Glomerular endothelial cell (primary cell): ENCODE measurements at regions not wholly inside any gene's neighbourhood (a gene's known extent, or its start where the extent isn't known, plus 50 kb on each side); places are given as distances from the start of the nearest gene placed in this dataset.

Experiments used
- DNase-seq: peaks from one replicate; pipeline ENCODE4 v3.0.0-alpha.2; 2011; ENCODE audit warnings: low read depth, low spot score; ENCODE audit errors: extremely low read depth

GRCh38 chr7:136051203-136051928 lies 74.2 kb upstream of the MTPN start:
- DNase-seq = no peak

DNA sequence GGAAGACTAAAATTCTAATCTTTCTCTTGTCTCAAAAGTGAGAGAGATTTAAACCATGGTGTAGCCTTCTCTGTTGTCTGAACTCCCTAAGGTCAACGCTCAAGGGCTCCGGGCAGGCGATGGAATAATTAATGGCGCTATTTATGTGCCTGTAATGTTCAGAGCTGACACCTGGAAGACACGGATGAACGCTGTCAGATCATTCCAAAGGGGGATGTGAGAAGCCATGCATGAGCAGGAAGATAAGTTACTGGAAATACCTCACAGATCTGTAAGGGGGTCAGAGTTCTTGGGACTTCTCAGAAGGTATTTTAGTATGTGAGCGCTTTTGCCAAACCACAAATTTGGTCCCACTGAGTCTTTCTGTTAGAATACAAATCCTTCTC lies 73.3 kb upstream of the MTPN start:
- DNase-seq = no peak

- DNase-seq = no peak
Observed at GRCh38 chr7:136049818-136050461, 72.8 kb upstream of the MTPN start.

DNA sequence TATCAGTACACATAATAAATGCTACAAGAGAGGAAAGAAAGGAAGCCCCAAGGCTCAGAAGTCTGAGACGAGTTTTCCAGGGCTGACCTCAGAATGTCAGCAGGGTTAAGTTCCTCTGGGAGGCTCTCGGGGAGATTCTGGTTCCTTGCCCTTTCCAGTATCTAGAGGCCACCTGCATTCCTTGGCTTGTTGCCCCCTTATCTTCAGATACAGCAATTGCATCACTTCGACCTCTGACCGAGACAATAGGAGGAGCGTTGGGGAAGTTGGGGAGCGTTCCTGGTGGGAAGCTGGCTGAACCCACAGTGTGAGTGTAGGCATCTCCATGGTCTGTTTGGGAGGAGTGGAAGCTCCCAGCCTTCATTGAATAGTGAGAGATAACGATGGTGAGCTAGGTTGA lies 72.0 kb upstream of the MTPN start:
- DNase-seq = no peak

GRCh38 chr7:136046548-136046947 lies 69.4 kb upstream of the MTPN start:
- DNase-seq = no peak

- DNase-seq = no peak
Observed at GRCh38 chr7:136045992-136046391, 68.8 kb upstream of the MTPN start.

DNA sequence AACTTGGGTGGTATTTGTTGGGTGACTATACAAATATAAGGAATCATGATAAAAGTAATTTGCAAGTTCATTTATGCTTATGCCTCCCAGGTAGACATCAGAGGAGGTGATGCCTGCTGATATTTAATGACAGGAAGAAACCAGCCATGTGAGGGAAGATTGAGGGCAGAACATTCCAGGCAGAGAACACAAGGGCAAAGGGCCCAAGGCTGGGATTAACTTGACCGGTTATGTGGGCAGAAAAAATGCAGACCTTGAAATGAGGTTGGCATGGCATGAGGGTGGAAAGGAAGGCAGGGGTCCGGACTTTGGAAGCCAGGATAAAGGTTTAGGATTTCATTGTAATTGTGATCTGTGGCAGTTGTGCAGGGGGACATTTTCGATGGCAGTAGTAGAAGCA lies 68.0 kb upstream of the MTPN start:
- DNase-seq = no peak

GRCh38 chr7:136039577-136040345 lies 62.6 kb upstream of the MTPN start:
- no peak for DNase-seq

DNA sequence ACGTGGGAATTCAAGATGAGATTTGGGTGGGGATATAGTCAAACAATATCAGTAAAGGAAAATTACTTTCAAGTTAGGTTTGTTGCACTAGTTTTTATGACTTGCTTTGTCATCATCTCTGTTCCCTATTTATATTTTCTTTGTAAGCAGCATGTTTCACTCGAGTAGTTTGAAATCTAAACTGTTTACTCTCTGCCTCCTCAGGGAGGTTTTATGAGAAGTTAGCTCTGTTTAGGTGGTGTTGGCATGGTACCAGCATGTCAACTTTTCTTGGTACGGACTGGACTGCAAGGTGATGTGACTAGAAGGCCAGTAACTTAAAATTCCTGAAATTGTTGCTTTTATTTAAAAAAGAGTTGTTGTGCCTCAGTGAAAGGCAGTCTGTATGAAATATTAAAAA lies 59.2 kb upstream of the MTPN start:
- DNase-seq = no peak

GRCh38 chr7:136034132-136034531 lies 57.0 kb upstream of the MTPN start:
- no peak for DNase-seq

DNA sequence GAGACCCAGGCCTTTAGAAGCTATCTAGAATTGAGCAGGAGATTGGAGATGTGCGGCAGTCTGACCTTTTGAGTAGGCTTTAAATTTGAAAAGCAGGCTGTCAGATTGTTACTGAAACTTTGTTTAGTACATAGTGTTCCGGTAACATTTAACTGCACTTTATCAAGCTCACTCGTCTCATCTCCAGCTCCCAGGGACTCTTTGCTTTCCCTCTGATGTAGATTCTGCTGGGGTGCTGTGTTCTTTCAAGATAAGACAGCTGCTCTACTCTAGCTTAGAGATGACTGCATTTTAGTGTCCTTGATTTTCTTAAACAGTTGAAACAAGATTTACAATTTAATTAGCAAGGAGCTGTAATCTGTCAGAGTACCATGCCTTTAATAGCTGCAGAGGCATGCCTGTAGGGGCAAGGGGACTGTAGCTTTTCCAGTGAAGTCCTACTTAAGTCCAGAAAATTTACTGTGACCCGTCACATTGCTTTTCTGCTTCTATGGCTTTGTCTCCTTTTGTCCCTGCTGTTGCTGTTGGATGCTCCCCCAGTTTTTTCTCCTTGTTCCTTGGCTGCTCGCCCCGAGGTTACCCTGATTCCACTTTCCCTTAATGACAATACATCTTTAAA lies 56.4 kb upstream of the MTPN start:
- DNase-seq = no peak

GRCh38 chr7:136030867-136031318 lies 53.7 kb upstream of the MTPN start:
- DNase-seq = no peak

DNA sequence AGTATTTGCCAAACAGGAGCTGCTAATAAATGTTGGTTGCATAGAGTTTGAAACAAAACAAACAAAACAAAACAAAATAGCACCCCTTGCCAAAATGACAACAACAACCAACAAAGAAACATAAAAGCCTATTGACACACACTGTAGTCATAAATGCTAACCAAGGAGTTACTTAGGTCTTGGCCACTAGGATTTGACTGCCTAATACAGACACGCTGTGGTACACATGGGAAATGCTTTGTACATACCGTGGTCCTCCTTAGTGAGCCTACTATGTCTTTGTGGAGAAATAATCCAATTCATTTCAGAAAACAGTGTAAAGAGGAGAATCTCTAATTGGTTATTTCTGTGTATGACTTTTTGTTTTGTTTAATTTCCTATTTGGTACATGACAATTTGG lies 53.2 kb upstream of the MTPN start:
- DNase-seq = no peak

- no peak for DNase-seq
Observed at GRCh38 chr7:136027160-136027559, 50.0 kb upstream of the MTPN start.
